ENCODE measurements at regions not wholly inside any gene's neighbourhood (a gene's known extent, or its start where the extent isn't known, plus 50 kb on each side); places are given as distances from the start of the nearest gene placed in this dataset.
A peak's percentile ranks its signal among the peaks of the same experiment; 100 is the strongest.
"Not testable (repeated sequence)": the region's sequence is repeated elsewhere in the genome, so short reads cannot be mapped to it uniquely, and the experiment has no call there.

- DNase-seq: no peak
Observed at GRCh38 chr4:134999169-134999568, 797.6 kb upstream of the PABPC4L start.

- no peak for DNase-seq
Observed at GRCh38 chr4:134961963-134962362, 760.4 kb upstream of the PABPC4L start.

- no peak for DNase-seq
Observed at GRCh38 chr4:134958862-134959261, 757.3 kb upstream of the PABPC4L start.

DNA sequence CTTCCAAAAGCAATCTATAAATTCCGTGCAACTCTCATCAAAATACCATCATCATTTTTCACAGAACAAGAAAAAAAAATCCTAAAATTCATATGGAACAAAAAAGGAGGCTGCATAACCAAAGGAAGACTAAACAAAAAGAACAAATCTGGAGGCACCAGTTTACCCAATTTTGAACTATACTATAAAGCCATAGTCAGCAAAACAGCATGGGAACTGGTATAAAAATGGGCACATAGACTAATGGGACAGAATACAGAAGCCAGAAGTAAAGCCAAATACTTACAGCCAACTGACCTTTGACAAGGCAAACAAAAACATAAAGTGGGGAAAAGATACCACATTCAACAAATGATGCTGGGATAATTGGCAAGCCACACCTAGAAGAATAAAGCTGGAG, 753.5 kb upstream of the PABPC4L start:
- DNase-seq: no peak

- DNase-seq: no peak
Observed at GRCh38 chr4:134952775-134953174, 751.2 kb upstream of the PABPC4L start.

DNA sequence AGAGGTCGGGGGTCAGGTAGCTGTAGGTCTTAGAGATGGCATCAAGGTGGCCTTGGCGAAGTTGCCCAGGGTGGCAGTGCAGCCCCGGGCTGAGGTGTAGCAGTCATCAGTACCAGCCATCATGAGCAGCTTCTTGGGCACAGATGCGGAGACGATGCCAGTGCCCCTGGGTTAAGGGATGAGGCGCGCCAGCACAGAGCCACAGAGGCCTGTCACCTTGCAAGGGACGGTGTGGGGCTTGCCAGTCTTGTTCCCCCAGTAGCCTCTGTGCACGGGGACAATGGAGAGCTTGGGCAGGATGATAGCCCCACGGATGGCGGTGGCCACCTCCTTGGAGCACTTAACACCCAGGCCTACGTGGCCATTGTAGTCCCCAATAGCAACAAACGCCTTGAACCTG, 750.7 kb upstream of the PABPC4L start:
- DNase-seq: no peak

- DNase-seq: no peak
Observed at GRCh38 chr4:134948110-134948642, 746.6 kb upstream of the PABPC4L start.

DNA sequence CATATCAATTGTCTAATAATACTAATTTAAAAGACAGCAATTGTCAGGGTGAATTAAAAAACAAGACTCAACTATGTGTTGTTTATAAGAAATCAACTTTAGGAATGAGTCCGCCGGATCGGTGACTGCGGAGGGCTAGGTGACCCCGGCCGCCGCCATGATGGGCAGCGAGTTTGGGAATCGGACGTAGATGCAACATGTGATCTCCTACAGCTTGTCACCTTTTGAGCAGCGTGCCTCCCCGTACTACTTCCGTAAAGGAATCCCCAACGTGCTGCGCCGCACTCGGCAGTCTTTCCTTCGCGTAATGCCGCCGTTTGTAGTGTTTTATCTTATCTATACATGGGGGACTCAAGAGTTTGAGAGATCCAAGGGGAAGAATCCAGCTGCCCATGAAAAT, 742.5 kb upstream of the PABPC4L start:
- no peak for DNase-seq

GRCh38 chr4:134936014-134936413, 734.4 kb upstream of the PABPC4L start:
- no peak for DNase-seq

DNA sequence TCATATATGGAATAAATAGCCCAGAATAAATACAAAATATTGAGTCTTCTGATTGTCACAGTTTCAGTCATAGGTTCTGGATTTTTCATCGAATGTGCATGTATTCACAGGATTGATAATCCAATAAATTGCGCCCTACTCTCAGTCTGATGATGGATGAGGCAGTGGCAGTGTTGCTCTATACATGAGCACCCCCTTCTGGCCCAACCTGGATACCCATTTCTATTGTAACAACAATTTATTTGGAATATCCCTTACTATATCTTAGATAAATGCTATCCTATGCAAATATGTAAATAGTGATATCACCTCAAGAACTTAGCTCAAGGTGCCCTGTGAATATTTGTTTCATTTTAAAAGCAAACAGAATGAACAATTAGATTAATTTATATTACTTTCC, 733.7 kb upstream of the PABPC4L start:
- DNase-seq: peak; percentile 20

- DNase-seq: no peak
Observed at GRCh38 chr4:134934036-134934808, 732.6 kb upstream of the PABPC4L start.

DNA sequence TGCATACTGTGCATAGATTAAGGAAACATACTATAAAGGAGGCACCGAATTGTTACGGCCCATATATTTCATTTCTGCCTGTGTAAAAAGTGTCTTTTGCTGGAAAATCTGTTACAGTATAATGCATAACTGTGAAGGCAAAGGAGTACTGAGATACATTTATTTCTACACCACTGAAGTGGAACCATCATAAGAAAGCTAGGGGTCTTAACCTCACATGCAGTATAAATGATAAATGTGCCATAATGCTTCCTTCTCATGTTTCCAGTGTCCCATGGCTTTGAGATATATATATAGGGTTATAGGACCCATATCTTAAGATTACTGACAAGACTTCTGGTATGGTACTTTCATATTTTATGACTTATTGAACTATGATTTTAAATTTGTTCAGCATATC, 713.8 kb upstream of the PABPC4L start:
- DNase-seq: no peak

- not testable (repeated sequence) for DNase-seq
Observed at GRCh38 chr4:134914250-134914649, 712.7 kb upstream of the PABPC4L start.

- no peak for DNase-seq
Observed at GRCh38 chr4:134911941-134912340, 710.4 kb upstream of the PABPC4L start.

DNA sequence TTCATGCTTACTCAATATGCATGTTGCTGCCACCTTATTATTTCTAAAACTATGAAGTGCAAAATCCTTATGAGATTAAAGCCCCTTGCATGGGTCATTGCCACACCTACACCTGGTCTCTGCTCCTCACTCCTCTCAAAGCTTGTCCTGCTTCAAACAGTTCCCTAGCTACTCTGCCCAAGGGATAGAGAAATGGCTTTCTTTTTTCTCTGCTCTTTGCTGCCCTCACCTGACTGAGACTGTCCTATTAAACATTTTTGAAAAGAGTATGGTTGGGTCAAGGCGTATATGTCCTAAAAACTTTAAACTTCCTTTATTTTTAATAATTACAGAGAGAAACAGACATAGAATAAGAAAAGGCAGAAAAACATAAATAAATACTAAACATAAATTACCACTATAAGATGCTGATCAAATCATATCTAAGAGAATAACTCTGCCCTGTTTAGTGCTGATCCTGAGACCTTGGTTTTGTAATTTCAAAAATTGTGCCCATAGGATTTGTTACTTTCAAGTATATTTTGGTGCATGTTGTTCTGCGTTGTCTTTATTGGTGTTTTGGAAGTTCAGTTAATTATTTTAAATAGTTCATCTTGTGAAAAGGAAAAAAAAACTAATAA, 704.9 kb upstream of the PABPC4L start:
- peak; percentile 5 for DNase-seq

DNA sequence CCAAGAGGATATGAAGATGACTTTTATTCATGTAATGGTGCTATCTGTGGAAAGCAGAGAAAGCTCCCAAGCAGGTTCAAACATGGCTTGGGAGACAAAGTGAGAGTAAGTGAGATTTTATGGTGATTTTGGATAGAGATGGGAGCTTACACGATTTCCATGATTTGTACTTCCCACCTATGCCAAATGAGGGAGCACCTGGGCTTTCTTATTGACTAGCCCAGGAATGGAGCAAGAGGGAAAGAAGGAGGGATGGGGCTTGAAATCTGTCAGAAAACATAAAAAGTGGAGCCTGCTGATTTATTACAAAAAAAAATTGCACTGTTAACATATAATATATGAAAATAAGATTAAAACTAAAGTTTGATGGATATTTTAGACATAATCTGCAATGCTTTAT, 703.5 kb upstream of the PABPC4L start:
- DNase-seq: no peak

DNA sequence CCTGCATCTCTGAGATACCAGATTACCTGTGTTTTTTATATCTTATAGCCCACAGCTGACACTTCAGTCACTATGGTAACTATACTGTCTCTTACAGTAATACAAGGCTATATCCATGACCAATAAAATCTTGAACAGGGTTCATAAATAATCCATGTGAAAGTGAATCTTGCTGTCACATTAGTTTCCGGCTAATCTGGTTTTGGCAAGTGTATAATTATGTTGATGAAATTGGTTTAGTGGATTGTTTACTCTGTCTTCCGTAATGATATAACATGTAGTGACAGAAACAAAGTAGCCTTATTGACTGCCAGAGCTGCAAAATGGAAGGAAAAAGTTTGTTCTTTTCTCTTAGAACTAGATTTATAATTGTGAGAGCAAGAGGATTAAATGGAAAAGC, 686.6 kb upstream of the PABPC4L start:
- DNase-seq: no peak

DNA sequence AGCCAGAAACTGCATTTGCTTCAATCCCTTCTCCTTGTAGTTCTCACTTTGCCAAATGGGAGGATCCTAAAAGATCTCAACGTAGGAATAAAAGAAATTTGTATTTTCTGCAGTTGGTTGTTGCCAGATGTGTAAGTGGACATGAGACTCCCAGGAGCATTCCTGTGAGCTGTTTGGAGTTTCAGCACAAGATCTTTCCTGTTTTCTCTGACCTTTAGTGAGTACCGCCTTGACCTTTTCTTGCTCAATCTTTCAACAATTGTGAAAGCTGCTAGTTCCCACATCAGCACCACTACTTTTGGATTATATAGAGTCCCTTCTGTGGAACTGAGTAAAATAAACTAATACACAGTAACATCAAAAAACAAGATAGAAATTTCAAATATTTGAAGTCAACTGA, 683.8 kb upstream of the PABPC4L start:
- no peak for DNase-seq

GRCh38 chr4:134883831-134884449, 682.4 kb upstream of the PABPC4L start:
- DNase-seq: no peak

DNA sequence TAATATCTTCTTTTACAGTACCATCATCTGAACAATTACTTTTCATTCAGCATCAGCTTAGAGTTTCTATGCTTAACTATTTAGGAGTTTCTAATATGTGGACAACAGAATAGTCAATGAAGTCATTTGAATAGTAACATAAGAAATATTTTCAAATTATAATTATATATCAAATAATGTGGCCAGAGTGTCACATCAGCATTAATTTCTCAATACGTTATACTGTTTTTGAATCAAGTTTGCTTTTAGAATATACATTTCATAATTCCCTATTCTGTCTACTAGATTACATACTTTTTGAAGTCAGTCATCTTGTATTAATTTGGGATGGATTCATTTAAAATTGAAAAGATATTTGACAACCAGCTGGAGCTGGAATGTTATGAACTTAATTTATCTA, 677.4 kb upstream of the PABPC4L start:
- DNase-seq: no peak

DNA sequence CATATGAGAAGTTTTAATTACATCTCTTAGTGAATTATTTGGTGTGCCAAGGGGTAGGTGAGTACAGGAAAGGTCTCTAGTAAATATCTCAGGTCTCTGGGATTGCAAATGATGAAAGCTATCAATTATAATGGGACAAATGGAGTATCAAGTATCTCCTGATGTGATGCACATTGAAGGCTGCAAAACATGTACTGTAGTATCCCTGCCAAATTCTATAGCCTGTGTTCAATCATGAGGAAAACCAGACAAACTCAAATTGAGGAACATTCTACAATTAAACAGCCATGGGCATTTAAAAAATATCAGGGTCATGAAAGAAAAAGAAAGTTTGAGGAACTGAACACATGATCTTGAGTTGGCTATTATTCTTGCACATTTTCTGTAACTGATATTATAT, 665.4 kb upstream of the PABPC4L start:
- no peak for DNase-seq

- no peak for DNase-seq
Observed at GRCh38 chr4:134865675-134866074, 664.1 kb upstream of the PABPC4L start.

DNA sequence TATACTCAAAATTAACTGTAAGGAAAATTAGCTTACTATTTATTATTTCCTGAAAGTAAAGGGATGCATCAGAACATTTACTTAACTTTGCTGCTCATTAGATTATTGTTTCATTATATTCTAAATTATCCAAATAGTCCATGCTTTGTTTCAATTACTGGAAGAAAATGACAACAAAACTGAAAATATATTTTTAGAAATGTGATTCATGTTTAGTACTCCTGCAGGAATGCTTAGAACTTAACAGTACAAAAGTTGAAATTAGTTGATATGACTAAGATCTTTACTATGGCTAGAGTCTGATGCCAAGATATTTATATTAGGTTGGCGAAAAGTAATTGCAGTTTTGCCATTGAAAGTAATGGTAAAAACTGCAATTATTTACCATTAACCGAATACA, 660.5 kb upstream of the PABPC4L start:
- DNase-seq: no peak

GRCh38 chr4:134848681-134849080, 647.1 kb upstream of the PABPC4L start:
- DNase-seq: no peak
